ENCODE measurements at regions not wholly inside any gene's neighbourhood (a gene's known extent, or its start where the extent isn't known, plus 50 kb on each side); places are given as distances from the start of the nearest gene placed in this dataset.

- no peak for DNase-seq
Measured at GRCh38 chr15:39156646-39157250, 424.1 kb upstream of the THBS1 start.

DNA sequence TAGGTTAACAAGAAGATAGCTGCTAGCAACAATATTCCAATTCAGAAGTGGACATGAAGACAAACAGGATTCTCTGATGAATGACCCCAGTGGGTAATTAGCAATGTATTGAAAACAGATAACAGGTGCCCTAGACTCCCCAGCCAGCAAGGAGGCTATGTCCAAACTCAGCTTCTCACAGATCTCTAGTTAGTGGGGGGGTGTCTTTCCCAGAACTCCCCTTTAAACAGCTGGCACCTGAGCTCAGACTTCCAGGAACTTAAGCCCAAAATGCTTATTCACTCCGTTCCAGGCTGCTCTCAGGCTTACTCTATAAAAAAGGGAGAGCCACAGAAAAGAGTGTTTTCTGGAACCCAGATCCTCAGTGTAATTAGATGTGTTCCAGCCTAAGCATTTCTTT, 423.0 kb upstream of the THBS1 start:
- no peak for DNase-seq

- DNase-seq, result no peak
Measured at GRCh38 chr15:39159833-39160232, 421.0 kb upstream of the THBS1 start.

- DNase-seq, result no peak
Measured at GRCh38 chr15:39161096-39161495, 419.8 kb upstream of the THBS1 start.

GRCh38 chr15:39165020-39165706, 415.7 kb upstream of the THBS1 start:
- DNase-seq, result no peak

DNA sequence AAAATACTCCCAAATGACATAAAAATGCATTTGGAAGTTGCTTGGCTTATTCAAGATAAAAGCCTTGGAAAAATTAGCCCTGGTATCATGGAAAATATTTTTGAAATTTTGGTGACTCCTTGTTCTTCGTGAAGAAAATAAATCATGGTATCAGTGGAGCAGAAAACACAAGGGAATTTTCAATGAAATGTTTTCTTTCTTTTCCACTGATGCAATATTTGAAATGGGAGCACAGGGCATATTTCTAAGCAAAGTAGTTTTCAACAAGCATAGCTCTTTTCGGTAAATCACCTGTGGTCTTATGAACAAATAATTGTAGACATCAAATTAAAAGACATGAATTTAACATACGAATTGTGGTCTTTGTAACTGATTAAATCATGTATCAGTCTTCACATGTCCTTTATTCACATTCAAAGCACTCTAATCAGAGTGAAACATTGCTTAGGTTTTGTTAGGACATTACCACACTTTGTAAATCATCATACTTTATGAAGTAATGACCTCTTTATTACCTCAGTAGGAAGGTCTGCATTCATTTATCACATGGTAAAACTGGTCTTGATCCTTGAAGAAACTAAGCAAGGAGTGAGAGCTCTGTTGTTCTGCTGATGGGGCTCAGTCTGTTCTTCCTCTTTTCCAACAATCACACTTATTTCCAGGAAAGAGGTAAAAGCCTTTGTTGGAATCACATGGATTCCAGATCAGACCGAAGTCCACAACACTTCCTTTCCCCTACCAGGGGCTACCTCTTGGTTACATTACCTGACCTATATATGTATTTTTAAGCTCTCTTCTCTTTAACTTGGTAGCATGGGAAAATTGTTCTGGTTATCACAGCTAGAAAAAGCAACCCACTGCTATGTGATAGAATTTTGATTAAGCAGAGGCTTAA, 413.5 kb upstream of the THBS1 start:
- no peak for DNase-seq

DNA sequence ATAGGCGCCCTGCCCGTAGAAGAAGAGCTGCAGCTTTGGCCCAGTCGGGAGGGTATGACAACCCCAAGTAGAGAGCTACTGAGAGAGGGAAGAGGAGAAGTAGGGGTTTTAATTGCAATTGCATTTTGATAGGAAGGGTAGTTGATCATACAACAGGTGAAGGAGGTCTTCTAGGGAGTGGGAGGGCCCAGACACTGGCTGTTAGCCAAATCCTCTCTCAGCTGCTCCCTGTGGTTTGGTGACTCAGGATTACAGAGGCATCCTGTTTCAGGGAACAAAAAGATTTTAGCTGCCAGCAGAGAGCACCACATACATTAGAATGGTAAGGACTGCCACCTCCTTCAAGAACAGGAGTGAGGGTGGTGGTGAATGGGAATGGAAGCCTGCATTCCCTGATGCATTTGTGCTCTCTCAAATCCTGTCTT, 408.9 kb upstream of the THBS1 start:
- DNase-seq, result peak in 1 of 5 experiments; percentile 10

- DNase-seq, result no peak
Measured at GRCh38 chr15:39172380-39173281, 408.2 kb upstream of the THBS1 start.

DNA sequence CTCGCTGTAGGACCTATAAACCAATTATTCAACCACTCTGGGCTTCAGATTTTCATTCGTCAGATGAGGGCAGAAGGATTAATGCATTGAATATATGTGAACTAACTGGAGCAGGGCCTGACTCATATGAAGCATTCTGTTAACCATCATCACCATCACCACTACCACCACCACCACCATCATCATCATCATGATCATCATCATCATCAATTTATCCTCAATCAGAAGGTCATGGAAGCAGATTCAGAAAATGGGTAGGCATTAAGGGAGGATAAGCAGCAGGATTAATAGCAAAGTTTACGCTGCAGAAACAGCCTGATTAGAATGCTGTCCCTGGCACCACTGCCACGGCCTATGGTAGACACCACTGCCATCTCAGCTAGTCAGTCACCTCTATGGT, 407.5 kb upstream of the THBS1 start:
- no peak for DNase-seq

GRCh38 chr15:39174332-39174731, 406.5 kb upstream of the THBS1 start:
- DNase-seq, result no peak

- no peak for DNase-seq
Measured at GRCh38 chr15:39176030-39176429, 404.8 kb upstream of the THBS1 start.

GRCh38 chr15:39177561-39177960, 403.3 kb upstream of the THBS1 start:
- DNase-seq, result no peak

GRCh38 chr15:39180030-39180429, 400.8 kb upstream of the THBS1 start:
- no peak for DNase-seq

DNA sequence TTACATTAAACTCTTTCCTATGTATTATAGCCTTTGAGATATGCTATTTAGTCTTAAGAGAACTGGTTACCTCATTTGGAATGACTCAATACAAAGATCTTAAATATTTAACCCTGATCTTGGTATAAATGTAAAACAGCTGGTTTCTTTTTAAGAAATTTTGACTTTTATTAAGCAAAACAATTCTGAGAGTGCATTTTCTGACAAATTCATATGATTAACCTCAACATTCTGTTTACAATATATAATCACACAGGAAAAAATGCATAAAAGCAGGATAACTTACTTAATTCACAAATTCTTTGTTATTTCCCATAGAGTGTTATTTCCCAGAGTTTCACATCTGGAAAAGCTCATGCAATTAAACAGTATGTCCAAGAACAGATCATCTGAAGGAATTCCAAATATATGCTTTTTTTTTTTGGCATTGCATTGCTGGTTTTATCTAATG, 400.4 kb upstream of the THBS1 start:
- DNase-seq, result no peak

GRCh38 chr15:39181056-39181747, 399.7 kb upstream of the THBS1 start:
- no peak for DNase-seq

- DNase-seq, result no peak
Measured at GRCh38 chr15:39181940-39182339, 398.9 kb upstream of the THBS1 start.

- no peak for DNase-seq
Measured at GRCh38 chr15:39183164-39183881, 397.6 kb upstream of the THBS1 start.

DNA sequence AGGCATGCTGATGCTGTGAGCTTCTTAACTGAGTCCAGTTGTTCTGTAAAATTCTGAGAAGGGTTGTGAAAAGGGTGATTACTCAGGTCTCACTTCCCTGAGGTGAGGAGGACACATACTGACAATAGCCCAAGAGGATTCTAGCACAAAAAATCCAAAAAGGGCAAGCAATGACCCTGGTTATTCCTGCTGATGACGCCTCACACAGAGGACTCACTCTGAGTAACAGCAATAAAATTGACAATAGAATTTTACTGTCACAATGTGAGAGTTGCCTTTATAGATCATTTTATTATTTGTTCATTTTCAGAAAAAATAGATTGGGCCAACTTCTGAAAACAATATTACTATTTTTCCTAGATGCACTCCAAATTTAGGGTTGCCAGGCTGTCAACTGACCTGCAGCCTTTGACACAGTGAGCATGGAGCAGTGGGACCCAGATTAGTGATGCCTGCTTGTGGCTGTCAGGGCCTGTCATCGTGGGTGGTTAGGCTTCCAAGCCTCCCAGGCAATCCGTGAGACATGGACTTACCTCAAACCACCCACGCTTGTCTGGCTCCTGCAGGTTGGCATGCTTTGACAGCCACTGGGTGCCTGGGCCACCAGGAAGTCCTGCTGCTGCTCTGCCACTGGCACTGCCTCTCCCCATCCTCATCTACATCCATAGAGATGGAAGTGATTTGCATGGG, 396.0 kb upstream of the THBS1 start:
- no peak for DNase-seq

DNA sequence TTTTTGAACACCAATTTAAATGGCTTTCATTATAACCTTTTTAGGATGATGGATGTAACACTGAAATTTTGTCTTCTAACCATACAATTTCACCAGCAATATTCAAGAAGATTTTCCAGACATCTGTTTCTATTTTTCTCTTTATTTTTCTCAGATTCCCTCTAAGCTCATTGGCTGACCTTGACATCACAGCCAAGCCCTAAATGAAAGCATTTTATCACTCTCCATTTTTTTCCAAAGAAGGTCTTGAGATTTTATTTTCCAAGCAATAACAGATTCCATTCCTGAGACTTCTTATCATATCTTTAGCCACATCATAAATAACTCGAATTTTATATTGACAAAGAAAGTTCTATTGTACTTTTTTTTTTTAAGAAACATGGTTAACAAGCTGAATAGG, 392.6 kb upstream of the THBS1 start:
- no peak for DNase-seq

DNA sequence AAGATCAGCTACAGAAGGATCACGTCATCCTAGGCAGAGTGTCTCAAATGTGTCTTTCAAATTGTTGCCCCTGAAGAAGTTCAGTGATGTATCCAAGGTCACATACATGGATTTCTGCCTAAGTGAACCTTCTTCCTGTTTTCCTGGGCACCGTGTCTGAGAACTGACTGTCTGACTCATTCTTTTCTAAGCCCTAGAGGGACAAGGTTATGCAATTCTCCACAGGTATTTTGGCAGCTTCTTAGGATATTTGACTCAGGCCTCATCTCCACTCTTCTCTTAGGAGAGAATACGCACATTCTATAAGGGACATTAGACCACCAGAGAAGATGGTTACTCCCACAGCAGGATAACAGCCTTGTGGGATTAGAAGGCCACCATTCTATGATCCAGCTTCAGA, 391.9 kb upstream of the THBS1 start:
- DNase-seq, result no peak

- no peak for DNase-seq
Measured at GRCh38 chr15:39191871-39192291, 389.0 kb upstream of the THBS1 start.

Measured in T-helper 2 cell (primary cell).